ENCODE measurements at regions not wholly inside any gene's neighbourhood (a gene's known extent, or its start where the extent isn't known, plus 50 kb on each side); places are given as distances from the start of the nearest gene placed in this dataset.

- Histone ChIP-seq H3K9me3 (ENCODE audit: control insufficient read depth in 1 of 2, insufficient read depth in 1 of 2, low read depth in 1 of 2, low read length in 2 of 2) (no peaks in the 10 kb centered on the region), H3K27me3 (ENCODE audit: insufficient read depth, low read length) (no peaks in the 10 kb centered on the region), H2AFZ (ENCODE audit: low read depth, low read length, poor library complexity, severe bottlenecking) (no peak overlapping the region), H3K36me3 (ENCODE audit: control insufficient read depth in 1 of 2, insufficient read depth in 2 of 2, low read length in 2 of 2) (no peaks in the 10 kb centered on the region), H3K79me2 (ENCODE audit: insufficient read depth, low read length) (no peaks in the 10 kb centered on the region), H3K4me2 (ENCODE audit: low read length) (no peak overlapping the region), H3K4me1 (ENCODE audit: control insufficient read depth in 1 of 2, insufficient read depth in 2 of 2, low read length in 2 of 2) (no peaks in the 10 kb centered on the region), H3K4me3 (replicated peaks in 1 of 2; ENCODE audit: low read depth in 1 of 2, low read length in 2 of 2) (no peak overlapping the region), H3K9ac (ENCODE audit: low read length) (no peak overlapping the region), H3K27ac (ENCODE audit: low read depth, low read length) (no peak overlapping the region), H4K20me1 (ENCODE audit: insufficient read depth) (no peaks in the 10 kb centered on the region), H3K9me2 (ENCODE audit: insufficient read depth) (no peaks in the 10 kb centered on the region)
- BruUV-seq (replicated peaks): no TSS peak
- ChIA-PET RAD21 (ENCODE audit: low non-redundant PET in 1 of 2, low total read pairs in 2 of 2, uncharacterized antibody in 2 of 2, unreplicated experiment in 2 of 2) (no interaction called here), CTCF (interaction anchor here (1.6 to 1.8 kb wide), 2 partner anchors 9 to 38 kb away, joined by 6 read pairs; no protein-coding TSS in a partner anchor), POLR2A (interaction anchor here (0.8 kb wide), 1 partner anchor 59 kb away, joined by 3 read pairs; no protein-coding TSS in a partner anchor)
- ATAC-seq (no peak), DNase-seq (ENCODE audit: low read depth, low spot score) (no peak)
- no peak for TF ChIP-seq REST (IDR thresholded peaks at IDR 0.05; ENCODE audit: low read depth)
- TF ChIP-seq SRF (IDR thresholded peaks at IDR 0.05; ENCODE audit: low read depth): no peak
- no peak for TF ChIP-seq POLR2A (IDR thresholded peaks at IDR 0.05; ENCODE audit: borderline replicate concordance, extremely low read depth, insufficient read depth, insufficient read length)
- TF ChIP-seq ATF3 (IDR thresholded peaks at IDR 0.05): no peak
- TF ChIP-seq CBX3 (IDR thresholded peaks at IDR 0.05; ENCODE audit: low read depth): no peak
- TF ChIP-seq EGR1 (IDR thresholded peaks at IDR 0.05; ENCODE audit: low read depth): no peak
- TF ChIP-seq EZH2 (IDR thresholded peaks at IDR 0.05): no peak
- no peak for TF ChIP-seq FOSL1 (IDR thresholded peaks at IDR 0.05; ENCODE audit: low read depth)
- intact Hi-C loops (cut with micrococcal nuclease): no loop called here
These were observed 305.1 kb downstream of the MATN1 start for GRCh38 chr1:30418061-30418938.

Data from HCT116 (cell line).